NCI-H460 (cell line): ENCODE measurements at regions not wholly inside any gene's neighbourhood (a gene's known extent, or its start where the extent isn't known, plus 50 kb on each side); places are given as distances from the start of the nearest gene placed in this dataset.
"Not testable (repeated sequence)": the region's sequence is repeated elsewhere in the genome, so short reads cannot be mapped to it uniquely, and the experiment has no call there.

Experiments
- DNase-seq: peaks from one replicate; pipeline ENCODE4 v3.0.0-alpha.2; 2016; ENCODE audit warnings: low read depth; ENCODE audit errors: extremely low read depth

DNA sequence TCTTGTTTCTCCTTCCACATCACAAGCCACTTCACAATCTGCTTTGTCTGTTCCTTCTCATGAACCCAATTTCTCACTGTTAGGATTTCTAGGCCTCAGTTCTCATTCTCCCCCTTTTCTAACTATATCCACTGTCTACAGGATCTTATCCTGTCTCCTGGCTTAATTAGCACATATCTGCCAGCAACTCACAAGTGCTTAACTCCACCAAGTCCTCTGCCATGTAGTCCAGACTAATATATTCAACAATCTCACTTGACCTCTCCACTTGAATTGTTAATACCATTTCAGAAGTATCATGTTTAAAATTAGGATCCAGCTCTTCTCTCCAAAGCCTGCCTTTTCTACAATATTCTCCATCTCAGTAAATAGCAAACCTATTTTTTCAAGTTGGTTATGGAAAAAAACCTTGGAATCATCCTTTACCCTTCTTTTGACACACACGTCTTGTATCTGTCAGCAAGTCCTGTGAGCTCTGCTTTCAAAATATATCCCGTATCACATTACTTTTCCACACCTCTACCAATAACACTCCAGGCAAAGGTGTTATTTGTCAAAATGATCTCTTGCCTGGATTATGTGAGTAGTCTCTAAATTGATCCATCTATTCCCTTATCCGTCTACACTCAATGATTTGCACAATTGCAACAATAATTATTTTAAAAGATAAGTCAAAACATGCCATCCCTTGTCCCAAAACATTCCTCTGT lies 127.2 kb upstream of the SLIT2 start:
- DNase-seq = no peak

DNA sequence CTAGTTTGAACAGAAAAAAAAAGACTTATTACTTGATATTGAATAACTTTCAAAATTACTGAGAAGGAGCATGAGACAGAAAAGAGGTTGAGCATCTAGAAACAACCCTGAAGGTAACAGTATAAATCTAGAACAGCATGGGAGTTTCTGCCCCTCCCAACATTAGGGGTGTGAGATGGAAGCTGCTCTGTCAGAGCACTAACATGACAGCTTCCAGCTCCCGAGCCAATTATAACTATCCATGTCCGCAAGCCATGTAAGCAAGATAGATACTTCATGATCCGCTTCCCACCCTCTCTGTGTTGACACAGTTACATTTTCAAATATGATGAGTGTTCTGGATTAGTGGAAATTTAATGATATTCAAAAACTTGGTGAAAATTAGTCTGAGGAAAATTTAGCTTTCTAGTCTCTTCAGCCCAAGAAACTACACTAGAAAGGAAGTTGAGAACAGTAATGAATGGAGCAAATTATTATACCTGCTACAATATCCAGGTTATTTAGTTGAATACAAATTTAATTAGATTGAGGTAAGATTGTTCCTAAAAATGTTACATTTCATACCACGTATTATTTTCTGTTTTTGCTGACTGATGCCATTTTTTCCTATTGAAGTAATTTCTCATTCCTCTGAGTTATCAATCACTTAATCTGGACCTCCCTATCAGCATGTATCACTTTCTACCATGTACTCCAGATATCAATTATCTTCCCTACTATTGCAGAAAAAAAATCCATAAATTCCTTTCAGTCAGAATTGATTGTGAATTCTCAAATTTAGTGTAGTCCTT lies 129.3 kb upstream of the SLIT2 start:
- DNase-seq = no peak

- no peak for DNase-seq
Measured at GRCh38 chr4:20119141-20119540, 132.6 kb upstream of the SLIT2 start.

DNA sequence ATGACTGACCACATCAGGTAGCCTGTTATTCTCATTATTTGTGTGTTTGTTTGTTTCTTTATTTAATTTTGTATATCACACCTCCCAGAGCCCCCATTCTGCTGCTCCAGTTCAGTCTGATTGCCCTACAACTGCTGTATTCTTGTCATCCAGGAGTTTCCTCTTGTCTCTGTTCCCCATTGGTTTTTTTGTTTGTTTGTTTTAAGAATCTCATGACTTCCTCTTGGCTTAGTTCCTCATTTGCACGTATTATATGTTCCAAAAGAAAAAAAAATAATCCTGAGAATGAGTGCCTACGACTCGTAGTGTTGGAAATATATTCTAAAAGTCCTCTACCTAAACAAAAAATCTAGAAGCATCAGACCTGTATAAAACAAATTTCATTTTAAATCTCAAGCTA lies 142.3 kb upstream of the SLIT2 start:
- DNase-seq = no peak

- no peak for DNase-seq
Measured at GRCh38 chr4:20106921-20107320, 144.8 kb upstream of the SLIT2 start.

DNA sequence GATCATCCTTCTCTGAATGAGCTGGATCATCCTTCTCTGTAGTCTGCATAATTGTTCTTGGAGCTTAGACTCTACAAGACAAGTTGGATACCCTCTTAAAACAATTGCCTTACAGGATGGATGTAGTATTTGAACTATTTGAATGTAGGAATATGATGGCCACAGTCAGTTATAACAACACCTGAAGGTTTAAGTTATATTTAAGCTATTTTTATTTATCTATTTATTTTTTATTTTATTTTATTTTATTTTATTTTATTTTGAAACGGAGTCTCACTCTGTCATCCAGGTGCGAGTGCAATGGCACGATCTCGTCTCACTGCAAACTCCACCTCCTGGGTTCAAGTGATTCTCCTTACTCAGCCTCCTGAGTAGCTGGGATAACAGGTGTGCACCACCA lies 149.9 kb upstream of the SLIT2 start:
- DNase-seq = no peak

GRCh38 chr4:20096911-20097310 lies 154.8 kb upstream of the SLIT2 start:
- no peak for DNase-seq

DNA sequence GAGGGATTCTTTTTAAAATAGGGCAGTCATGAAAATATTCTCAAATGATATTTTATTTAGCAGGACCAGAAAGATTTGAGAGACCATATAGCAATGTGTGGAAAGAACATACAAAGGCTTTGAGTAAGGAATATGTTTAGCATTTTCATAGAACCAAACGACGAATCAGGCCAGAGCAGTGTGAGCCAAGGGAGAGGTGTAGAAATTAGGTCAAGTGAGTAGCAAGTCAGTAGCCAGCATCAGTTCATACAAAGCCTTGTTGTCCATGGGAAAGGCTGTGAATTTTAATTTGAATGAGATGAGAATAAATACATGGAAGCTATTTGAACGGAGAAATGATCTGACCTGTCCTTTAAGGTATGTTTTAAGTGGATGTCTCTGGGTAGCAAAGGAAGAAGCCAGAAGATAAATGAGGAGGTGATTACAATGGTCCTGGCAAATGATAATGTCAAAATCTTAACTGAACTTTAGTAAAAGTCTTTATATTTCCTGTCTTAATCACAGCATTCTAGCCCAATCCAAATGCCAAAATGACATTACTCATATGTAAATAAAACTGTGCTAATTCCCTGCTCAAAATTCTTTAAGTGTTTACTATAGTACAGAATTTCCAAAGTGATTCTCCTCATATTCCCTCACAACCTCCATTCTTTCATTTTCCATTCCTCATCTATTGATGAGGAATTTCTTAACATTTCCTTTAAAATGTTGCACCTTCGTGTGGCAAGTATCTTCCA lies 155.7 kb upstream of the SLIT2 start:
- DNase-seq = no peak

DNA sequence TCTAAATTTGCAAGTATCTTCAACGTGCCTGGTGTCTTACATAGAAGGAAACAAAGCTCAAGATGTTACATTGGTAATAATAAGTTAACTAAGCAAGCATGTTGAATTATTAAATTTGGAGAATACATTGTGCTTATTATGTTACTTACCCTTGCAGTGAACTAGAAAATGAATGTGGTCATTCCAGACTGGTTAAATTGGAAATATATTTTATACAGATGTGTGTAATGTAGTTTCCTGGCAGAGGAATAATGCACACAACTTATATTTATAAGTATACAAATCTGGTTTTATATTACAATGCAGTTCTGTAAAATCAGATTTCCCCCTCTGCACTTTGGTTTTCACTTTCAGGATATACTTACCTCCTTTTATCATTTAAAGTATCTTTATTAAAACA lies 159.9 kb upstream of the SLIT2 start:
- no peak for DNase-seq

DNA sequence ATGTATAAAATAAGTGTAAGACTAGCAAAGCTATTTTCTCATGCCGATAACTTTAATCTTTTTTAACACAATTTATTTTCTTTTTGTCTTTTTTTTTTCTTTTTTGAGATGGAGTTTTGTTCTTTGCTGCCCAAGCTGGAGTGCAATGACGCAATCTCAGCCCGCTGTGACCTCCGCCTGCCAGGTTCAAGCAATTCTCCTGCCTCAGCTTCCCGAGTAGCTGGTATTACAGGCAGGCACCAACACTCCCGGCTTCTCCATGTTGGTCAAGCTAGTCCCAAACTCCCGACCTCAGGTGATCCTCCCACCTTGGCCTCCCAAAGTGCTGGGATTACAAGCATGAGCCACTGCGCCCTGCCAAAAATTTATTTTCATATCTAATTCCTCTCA lies 164.2 kb upstream of the SLIT2 start:
- DNase-seq = no peak

GRCh38 chr4:20086799-20087521 lies 164.7 kb upstream of the SLIT2 start:
- DNase-seq = peak; percentile 0

GRCh38 chr4:20086067-20086798 lies 165.5 kb upstream of the SLIT2 start:
- no peak for DNase-seq

GRCh38 chr4:20085653-20086052 lies 166.1 kb upstream of the SLIT2 start:
- no peak for DNase-seq

- DNase-seq = no peak
Measured at GRCh38 chr4:20085156-20085555, 166.5 kb upstream of the SLIT2 start.

DNA sequence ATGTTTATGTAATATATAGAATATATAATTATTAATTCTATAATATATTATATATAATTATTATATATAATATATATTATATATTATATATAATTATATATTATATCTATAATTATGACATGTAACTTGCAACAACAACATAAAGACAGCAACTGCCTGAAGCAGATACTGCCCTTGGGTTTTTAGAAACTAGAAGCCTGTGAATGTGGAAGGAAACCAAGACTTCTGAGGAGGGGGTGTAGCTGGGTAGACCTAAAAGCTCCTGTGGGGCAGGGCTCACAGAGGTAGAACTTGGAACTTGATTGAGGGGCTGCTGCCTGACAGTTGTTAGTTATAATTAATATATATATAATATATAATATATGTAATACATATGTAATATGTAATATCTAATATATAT lies 167.2 kb upstream of the SLIT2 start:
- no peak for DNase-seq

GRCh38 chr4:20078644-20079043 lies 173.1 kb upstream of the SLIT2 start:
- no peak for DNase-seq

DNA sequence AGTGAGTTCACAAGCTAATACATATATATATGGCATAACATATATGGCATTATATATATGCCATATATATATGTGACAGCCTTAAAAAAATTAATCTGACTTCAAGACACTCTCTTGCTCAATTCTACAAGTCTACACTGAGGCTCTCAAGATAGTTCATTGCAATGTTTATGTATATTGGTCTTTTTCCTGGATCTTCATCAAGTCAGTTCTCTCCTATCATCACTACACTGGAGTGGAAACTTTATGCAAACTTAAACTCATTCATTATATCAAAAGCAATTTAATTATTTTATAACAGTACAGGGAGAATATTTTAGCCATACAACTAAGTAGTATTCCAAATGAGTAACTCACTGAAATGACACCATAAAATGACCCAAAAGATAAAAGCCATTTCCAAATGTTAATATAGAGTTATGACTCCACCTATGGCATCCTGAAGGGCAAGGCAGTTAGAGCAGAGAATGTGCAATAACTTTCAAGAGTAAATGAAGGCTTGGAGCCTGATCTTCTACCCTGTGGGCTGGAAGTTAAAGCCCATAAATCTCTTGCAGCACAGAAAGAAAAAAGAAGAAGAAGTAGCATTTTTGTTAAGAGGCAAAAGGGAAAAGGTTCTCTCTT lies 176.3 kb upstream of the SLIT2 start:
- no peak for DNase-seq

DNA sequence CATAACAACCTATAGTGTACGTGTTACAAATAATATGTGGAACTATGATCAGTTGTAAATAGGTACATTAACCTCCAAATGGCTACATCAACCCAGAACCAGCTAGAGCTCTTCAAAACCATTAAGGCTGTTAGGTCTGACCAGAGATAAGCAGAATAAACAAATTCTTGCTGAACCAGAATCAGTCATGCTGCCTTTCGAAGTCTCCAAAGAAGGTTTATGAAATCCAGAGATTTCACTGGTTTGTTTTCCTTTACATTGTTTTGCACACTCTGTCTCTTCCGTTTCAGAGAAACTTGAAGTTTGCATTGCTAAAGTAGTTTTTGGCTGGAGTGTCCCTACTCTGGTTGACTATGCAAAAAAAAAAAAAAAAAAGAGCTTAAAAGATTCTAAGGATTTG lies 177.3 kb upstream of the SLIT2 start:
- no peak for DNase-seq

GRCh38 chr4:20065952-20066351 lies 185.8 kb upstream of the SLIT2 start:
- DNase-seq = no peak

DNA sequence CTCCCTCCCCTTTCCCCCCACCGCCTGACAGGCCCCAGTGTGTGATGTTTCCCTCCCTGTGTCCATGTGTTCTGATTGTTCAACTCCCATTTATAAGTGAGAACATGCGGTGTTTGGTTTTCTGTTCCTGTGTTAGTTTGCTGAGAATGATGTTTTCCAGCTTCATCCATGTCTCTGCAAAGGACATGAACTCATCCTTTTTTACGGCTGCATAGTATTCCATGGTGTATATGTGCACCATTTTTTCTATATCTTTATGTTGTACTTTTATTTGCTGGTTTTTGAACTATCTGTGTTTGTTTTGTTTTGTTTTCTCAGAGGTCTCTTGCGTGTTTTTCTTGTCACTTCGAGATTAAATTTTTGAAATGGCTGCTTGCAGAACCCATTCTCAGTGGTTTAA lies 188.8 kb upstream of the SLIT2 start:
- DNase-seq = not testable (repeated sequence)
